ENCODE measurements at regions not wholly inside any gene's neighbourhood (a gene's known extent, or its start where the extent isn't known, plus 50 kb on each side); places are given as distances from the start of the nearest gene placed in this dataset.

- no peak for TF ChIP-seq CTCF (IDR thresholded peaks at IDR 0.05; ENCODE audit: control extremely low read depth in 1 of 3, insufficient read depth in 1 of 3, low read depth in 1 of 3, low read length in 3 of 3)
- TF ChIP-seq EZH2 (IDR thresholded peaks at IDR 0.05; ENCODE audit: low read depth, low read length, severe bottlenecking) = no peak
- TF ChIP-seq CHD2 (IDR thresholded peaks at IDR 0.05; ENCODE audit: low read length) = no peak
- TF ChIP-seq ZNF274 (IDR thresholded peaks at IDR 0.05; ENCODE audit: borderline replicate concordance, extremely low read depth, low read length) = no peak
- no peak for TF ChIP-seq RAD21 (IDR thresholded peaks at IDR 0.05 in 1 of 2, conservative IDR thresholded peaks at IDR 0.05 in 1 of 2; ENCODE audit: low read depth in 2 of 2, low read length in 2 of 2)
- no peak for TF ChIP-seq HDAC2 (IDR thresholded peaks at IDR 0.05; ENCODE audit: borderline replicate concordance in 1 of 2, low read depth in 2 of 2, low read length in 2 of 2)
- TF ChIP-seq EP300 (IDR thresholded peaks at IDR 0.05; ENCODE audit: borderline replicate concordance in 1 of 2, low read depth in 2 of 2, low read length in 2 of 2) = no peak
- no peak for TF ChIP-seq YY1 (IDR thresholded peaks at IDR 0.05; ENCODE audit: low read depth, low read length)
- TF ChIP-seq POLR2A (IDR thresholded peaks at IDR 0.05; ENCODE audit: control extremely low read depth in 1 of 2, low read depth in 2 of 2, low read length in 2 of 2) = no peak
- no peak for TF ChIP-seq TEAD4 (IDR thresholded peaks at IDR 0.05; ENCODE audit: low read depth, low read length)
Observed at GRCh38 chr4:154065368-154065767, 276.5 kb upstream of the SFRP2 start.

Data from H1 (cell line).